ENCODE measurements at regions not wholly inside any gene's neighbourhood (a gene's known extent, or its start where the extent isn't known, plus 50 kb on each side); places are given as distances from the start of the nearest gene placed in this dataset.

DNA sequence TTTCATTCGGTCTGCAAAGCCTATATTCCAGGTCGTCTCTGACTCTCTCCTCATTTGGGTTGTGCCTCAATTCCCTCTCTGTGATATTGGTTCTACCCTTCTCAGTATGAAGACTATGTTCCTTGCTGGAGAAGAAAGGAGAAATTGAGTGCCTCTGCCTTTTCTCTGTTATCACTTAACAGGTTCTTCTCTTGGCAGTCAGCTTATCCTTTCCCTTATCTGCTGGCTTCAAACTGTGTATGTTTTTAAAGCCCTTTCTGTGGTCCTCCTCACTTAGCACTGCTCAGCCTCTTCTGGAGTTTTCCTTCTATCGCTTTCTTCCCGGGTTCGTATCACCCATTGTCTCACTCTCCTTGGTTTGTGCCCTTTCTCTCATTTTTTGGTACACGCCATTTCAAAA, 65.3 kb upstream of the FSTL1 start:
- TF ChIP-seq, protein P1, sequence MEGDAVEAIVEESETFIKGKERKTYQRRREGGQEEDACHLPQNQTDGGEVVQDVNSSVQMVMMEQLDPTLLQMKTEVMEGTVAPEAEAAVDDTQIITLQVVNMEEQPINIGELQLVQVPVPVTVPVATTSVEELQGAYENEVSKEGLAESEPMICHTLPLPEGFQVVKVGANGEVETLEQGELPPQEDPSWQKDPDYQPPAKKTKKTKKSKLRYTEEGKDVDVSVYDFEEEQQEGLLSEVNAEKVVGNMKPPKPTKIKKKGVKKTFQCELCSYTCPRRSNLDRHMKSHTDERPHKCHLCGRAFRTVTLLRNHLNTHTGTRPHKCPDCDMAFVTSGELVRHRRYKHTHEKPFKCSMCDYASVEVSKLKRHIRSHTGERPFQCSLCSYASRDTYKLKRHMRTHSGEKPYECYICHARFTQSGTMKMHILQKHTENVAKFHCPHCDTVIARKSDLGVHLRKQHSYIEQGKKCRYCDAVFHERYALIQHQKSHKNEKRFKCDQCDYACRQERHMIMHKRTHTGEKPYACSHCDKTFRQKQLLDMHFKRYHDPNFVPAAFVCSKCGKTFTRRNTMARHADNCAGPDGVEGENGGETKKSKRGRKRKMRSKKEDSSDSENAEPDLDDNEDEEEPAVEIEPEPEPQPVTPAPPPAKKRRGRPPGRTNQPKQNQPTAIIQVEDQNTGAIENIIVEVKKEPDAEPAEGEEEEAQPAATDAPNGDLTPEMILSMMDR (IDR thresholded peaks at IDR 0.05; ENCODE audit: low read length, missing control alignments) = no peak
- H3K4me3 ChIP-seq (replicated peaks; ENCODE audit: low read depth, low read length) = no peak overlapping the region
- DNase-seq (ENCODE audit: low read depth) = no peak

DNA sequence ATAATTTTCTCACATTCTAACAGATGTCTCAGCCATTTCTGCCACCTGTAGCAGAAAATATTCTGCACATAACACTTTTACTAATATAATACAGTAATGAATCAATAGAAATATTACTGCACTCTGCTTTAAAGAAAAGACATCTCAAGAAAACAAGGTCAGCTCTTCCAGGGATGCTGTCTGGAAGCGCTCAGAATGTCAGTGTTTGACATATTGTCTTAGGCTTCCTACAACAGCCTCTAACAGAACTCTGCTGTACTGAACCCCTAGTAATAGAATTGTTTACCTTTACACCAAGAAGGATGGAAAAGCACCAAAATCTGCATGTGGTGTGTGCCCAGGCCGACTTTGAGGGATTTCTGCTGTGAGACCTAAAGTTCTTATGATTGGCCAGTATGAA, 61.9 kb upstream of the FSTL1 start:
- TF ChIP-seq, protein P1 (IDR thresholded peaks at IDR 0.05; ENCODE audit: low read length, missing control alignments) = no peak
- H3K4me3 ChIP-seq (replicated peaks; ENCODE audit: low read depth, low read length) = no peak overlapping the region
- no peak for DNase-seq (ENCODE audit: low read depth)

GRCh38 chr3:120506828-120507774, 56.3 kb upstream of the FSTL1 start:
- peak; percentile 66 for DNase-seq (ENCODE audit: low read depth)
- no peak overlapping the region for H3K4me3 ChIP-seq (replicated peaks; ENCODE audit: low read depth, low read length)
- TF ChIP-seq, protein P1 (IDR thresholded peaks at IDR 0.05; ENCODE audit: low read length, missing control alignments) = peak; percentile 81

DNA sequence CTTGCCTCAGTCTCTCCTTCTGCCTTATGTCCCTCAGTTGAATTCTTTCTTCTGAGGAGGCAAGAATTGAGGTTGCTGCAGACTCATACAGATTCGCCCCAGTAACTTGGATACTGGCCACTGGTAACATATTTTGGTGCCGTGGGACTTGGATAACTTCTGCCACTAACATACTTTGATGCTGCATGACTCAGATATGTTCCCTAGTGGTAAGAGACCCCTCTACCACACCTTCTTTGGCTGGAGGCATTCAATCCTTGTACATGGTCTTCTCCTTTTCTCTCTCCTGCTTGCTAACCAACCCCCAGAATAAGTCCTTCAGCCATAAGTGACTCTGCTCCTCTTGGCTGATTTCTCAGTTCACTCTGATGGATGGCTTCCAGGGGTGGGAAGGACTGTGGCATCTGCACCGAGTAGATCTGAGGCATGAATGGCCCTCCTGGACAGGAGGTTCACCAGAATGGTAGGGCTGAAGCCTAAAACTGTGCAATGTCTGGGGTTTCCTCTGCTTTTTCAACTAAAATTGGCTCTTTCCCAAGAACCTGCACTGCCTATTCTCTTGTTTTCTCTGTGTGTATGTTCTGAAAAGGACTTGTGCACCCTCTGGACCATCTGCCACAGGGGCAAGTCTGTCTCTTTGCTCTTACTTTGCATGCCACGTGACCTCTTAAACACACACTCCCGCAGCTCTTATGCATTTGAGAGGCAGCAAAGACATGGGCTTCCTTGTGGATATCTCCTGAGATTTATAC, 55.5 kb upstream of the FSTL1 start:
- TF ChIP-seq, protein P1 (IDR thresholded peaks at IDR 0.05; ENCODE audit: low read length, missing control alignments) = no peak
- DNase-seq (ENCODE audit: low read depth) = no peak
- H3K4me3 ChIP-seq (replicated peaks; ENCODE audit: low read depth, low read length) = no peak overlapping the region

DNA sequence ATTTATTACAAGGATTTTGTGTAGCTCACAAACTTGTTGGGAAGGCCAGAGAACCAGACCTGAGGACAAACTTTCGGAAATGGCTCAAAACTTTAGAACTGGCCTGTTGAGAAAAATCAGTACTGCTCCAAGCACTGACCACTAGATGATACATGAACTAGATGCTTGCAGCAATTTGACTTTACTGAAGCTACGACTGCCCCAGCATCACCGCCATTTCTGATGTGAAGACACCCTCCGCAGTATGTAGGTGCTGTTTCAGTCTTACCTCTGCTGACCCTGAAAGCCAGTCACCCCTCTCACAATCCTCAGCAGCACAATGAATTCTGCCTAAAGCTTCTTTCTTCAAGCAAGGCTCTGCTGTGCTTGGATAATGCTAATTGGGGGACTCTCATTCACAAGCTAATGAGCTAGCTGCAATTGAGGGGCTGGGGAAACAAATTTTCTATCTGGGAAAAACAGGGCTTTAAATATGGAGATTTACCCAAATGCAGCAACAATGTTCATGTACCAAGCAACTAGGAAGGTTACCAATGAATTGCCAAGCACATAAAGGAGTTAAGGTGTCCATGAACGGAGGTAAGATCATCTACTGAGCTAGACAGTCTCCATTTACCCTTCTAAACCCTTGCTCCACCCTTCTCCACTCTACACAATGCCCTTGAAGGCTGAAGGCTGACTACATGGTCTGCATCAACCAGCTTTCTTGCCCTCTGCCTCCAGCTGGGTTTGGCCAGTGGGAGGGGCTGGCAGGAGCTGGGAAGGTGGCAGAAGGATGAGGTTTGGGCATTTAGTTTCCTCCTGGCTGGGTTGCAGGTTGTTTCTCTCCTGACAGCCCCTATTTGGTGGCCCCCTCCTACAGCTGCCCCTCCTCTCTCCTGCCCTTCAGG, 53.2 kb upstream of the FSTL1 start:
- TF ChIP-seq, protein P1 (IDR thresholded peaks at IDR 0.05; ENCODE audit: low read length, missing control alignments) = no peak
- H3K4me3 ChIP-seq (replicated peaks; ENCODE audit: low read depth, low read length) = no peak overlapping the region
- DNase-seq (ENCODE audit: low read depth) = no peak

DNA sequence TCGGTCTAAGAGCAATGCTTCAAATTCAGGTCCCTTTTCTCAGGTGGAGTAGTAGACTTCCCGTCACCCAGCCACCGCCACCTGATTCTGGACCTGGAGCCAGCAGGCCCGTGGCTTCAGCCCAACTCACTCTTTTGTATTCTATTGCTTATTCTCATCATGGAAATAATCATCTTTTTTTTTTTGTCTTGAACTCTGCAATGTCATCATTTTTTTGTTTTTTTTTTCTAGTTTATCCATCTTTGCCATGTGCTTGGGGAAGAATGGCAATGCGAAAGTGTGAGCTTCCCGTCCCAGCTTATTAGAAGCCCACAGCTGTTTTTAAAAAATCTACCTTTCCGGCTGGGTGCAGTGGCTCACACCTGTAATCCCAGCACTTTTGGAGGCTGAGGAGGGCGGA, 51.3 kb upstream of the FSTL1 start:
- no peak overlapping the region for H3K4me3 ChIP-seq (replicated peaks; ENCODE audit: low read depth, low read length)
- TF ChIP-seq, protein P1 (IDR thresholded peaks at IDR 0.05; ENCODE audit: low read length, missing control alignments) = no peak
- no peak for DNase-seq (ENCODE audit: low read depth)
